ENCODE measurements at regions not wholly inside any gene's neighbourhood (a gene's known extent, or its start where the extent isn't known, plus 50 kb on each side); places are given as distances from the start of the nearest gene placed in this dataset.

DNA sequence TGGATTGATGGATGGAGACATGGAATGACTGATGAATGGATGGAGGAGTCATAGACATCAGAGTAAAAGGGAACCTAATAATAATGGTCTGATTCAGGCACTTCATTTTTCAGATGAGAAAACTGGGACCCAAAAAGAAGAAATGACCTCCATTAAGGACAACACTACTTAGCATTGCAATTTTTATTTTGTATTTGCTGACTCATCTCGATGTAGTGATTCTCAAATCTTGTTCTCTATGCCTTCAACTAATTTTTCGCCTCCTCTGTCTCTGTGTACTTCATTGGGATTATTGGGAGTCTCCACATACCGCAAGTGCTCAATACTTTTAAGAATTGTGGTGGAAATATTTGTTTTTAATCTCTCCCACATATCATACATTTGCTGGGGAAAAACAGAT is 446.2 kb upstream of the FSHR start:
- H3K9me3 ChIP-seq (ENCODE audit: insufficient read depth, low read depth, low read length): no peaks in the 10 kb centered on the region
- H3K4me1 ChIP-seq (ENCODE audit: insufficient read depth, low read length): no peaks in the 10 kb centered on the region
- no peaks in the 10 kb centered on the region for H3K36me3 ChIP-seq (ENCODE audit: insufficient read depth, low read length)
- H3K9ac ChIP-seq (ENCODE audit: low read depth, low read length): no peak overlapping the region
- no peaks in the 10 kb centered on the region for H3K27me3 ChIP-seq (ENCODE audit: insufficient read depth, low read length)
- no peak overlapping the region for H3K27ac ChIP-seq (ENCODE audit: low read depth, low read length)
- no peak overlapping the region for H3K4me3 ChIP-seq (ENCODE audit: low read length)
- WGBS: no CpG with 5 or more reads among the region's 3 CpGs

DNA sequence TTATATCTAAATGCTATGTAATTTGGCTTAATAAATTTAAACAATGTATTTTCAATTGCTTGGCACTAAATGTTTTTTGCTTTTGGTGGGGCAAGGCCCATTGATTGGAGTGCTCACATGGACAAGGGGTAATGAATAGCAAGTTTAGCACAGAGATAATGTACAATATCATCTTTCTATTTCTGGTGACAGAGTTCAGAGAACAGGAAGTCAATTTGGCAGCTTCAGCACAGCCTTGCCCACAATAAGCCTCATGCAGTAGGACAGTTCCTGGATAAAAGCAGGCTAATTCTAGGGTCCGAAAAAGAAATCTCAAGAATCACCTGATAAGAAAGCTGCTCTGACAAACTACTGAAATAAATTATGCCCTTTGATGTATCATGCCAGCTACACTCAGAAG is 443.9 kb upstream of the FSHR start:
- Histone ChIP-seq H3K9me3 (ENCODE audit: insufficient read depth, low read depth, low read length) (peaks cover 7% of the 10 kb centered on the region; the same call in 1 of the 2 replicates), H3K27me3 (ENCODE audit: insufficient read depth, low read length) (no peaks in the 10 kb centered on the region), H3K9ac (ENCODE audit: low read depth, low read length) (no peak overlapping the region), H3K27ac (ENCODE audit: low read depth, low read length) (no peak overlapping the region), H3K4me3 (ENCODE audit: low read length) (no peak overlapping the region), H3K4me1 (ENCODE audit: insufficient read depth, low read length) (no peaks in the 10 kb centered on the region), H3K36me3 (ENCODE audit: insufficient read depth, low read length) (no peaks in the 10 kb centered on the region)
- 100% methylated on average over 1 of the region's 1 CpG for WGBS

DNA sequence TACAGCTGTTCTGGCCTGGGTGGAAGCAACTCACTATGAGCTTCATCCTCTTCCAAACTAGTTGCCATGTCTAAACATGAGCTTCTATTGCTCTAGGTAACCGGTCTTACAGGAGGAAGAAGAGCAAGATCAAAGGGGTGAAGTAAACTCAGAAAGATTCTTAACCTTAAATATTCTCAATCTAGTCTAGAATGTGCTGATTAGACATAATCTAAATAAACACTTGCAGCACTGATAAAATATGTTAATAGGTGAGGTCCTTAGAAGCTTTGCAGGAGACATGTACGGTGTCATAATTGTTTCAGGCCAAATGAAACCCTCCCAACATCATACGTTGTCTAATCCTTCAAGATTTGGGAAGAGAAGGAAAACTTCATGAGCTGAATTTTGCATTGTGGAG is 431.6 kb upstream of the FSHR start:
- WGBS: 100% methylated on average over 1 of the region's 3 CpGs

DNA sequence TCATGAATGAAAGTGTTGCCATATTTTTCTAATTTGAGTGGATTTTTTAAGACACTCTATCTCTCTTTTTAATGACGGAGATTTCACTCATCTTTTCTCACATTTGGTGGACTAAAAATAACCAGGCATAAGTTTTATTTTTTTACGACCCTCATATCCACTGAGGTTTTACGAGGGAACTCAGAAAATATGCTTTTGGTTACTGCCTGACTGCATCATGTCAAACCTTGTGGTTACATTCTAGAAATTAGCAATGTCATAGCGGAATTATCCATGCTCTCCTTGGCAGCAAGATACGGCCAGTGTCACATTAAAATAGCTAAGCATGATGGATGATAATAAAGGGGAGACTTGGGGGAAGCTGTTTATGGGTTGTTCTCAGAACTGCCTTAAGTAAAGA is 428.6 kb upstream of the FSHR start:
- Histone ChIP-seq H3K4me1 (ENCODE audit: insufficient read depth, low read length) (no peaks in the 10 kb centered on the region), H3K27me3 (ENCODE audit: insufficient read depth, low read length) (no peaks in the 10 kb centered on the region), H3K36me3 (ENCODE audit: insufficient read depth, low read length) (no peaks in the 10 kb centered on the region), H3K9ac (ENCODE audit: low read depth, low read length) (no peak overlapping the region), H3K9me3 (ENCODE audit: insufficient read depth, low read depth, low read length) (no peaks in the 10 kb centered on the region), H3K4me3 (ENCODE audit: low read length) (no peak overlapping the region), H3K27ac (ENCODE audit: low read depth, low read length) (no peak overlapping the region)
- WGBS: 94% methylated on average over 5 of the region's 5 CpGs

More for the DNA sequence above, 431.6 kb upstream of the FSHR start:
- Histone ChIP-seq H3K27me3 (ENCODE audit: insufficient read depth, low read length) (no peaks in the 10 kb centered on the region), H3K9me3 (ENCODE audit: insufficient read depth, low read depth, low read length) (no peaks in the 10 kb centered on the region), H3K9ac (ENCODE audit: low read depth, low read length) (no peak overlapping the region), H3K27ac (ENCODE audit: low read depth, low read length) (no peak overlapping the region), H3K4me1 (ENCODE audit: insufficient read depth, low read length) (no peaks in the 10 kb centered on the region), H3K4me3 (ENCODE audit: low read length) (no peak overlapping the region), H3K36me3 (ENCODE audit: insufficient read depth, low read length) (no peaks in the 10 kb centered on the region)

DNA sequence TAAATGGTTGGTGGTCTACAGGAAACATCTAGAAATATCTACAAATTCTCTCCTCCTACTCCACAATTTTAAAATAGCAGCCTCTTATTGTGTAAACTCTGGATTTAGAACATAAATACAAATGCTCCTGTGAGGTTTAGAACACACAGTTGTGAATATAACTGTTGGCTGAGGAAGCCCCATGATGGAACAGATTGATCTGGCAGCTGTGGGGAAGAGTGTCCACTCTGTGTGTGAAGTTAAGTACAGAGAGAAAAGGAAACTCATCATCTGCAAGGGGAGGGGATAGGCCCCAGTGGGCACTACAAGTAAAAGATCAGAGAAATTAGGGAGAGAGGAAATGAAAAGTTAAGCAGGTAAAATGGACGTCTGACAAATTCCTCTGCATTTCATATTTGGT is 422.7 kb upstream of the FSHR start:
- WGBS: 67% methylated on average over 1 of the region's 1 CpG
- H3K9me3 ChIP-seq (ENCODE audit: insufficient read depth, low read depth, low read length): no peaks in the 10 kb centered on the region

DNA sequence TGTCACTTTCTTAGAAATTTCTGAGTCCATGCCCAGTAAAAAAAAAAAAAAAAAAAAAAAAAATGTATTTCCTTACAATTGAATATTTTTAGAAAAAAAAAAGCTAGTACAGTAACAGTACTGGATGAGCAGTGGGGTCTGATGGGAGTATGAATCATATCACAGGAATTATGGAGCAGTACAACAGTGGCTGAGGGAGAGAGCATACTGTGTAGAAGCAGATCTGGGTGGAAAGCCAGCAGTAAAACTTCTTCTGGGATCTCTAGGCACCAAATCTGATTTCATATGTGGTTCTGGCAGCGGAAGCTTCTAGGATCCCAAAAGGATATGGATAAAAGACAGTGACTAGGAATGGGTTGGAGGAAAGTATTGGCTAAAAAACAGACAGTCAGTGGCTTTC is 414.9 kb upstream of the FSHR start:
- Histone ChIP-seq H3K4me1 (ENCODE audit: insufficient read depth, low read length) (no peaks in the 10 kb centered on the region), H3K9me3 (ENCODE audit: insufficient read depth, low read depth, low read length) (no peaks in the 10 kb centered on the region), H3K4me3 (ENCODE audit: low read length) (no peak overlapping the region), H3K9ac (ENCODE audit: low read depth, low read length) (no peak overlapping the region), H3K27ac (ENCODE audit: low read depth, low read length) (no peak overlapping the region), H3K36me3 (ENCODE audit: insufficient read depth, low read length) (no peaks in the 10 kb centered on the region), H3K27me3 (ENCODE audit: insufficient read depth, low read length) (no peaks in the 10 kb centered on the region)
- 97% methylated on average over 1 of the region's 1 CpG for WGBS

More for the DNA sequence above, 422.7 kb upstream of the FSHR start:
- no peak overlapping the region for H3K9ac ChIP-seq (ENCODE audit: low read depth, low read length)
- no peak overlapping the region for H3K4me3 ChIP-seq (ENCODE audit: low read length)
- no peak overlapping the region for H3K27ac ChIP-seq (ENCODE audit: low read depth, low read length)
- no peaks in the 10 kb centered on the region for H3K27me3 ChIP-seq (ENCODE audit: insufficient read depth, low read length)
- H3K4me1 ChIP-seq (ENCODE audit: insufficient read depth, low read length): no peaks in the 10 kb centered on the region
- no peaks in the 10 kb centered on the region for H3K36me3 ChIP-seq (ENCODE audit: insufficient read depth, low read length)

DNA sequence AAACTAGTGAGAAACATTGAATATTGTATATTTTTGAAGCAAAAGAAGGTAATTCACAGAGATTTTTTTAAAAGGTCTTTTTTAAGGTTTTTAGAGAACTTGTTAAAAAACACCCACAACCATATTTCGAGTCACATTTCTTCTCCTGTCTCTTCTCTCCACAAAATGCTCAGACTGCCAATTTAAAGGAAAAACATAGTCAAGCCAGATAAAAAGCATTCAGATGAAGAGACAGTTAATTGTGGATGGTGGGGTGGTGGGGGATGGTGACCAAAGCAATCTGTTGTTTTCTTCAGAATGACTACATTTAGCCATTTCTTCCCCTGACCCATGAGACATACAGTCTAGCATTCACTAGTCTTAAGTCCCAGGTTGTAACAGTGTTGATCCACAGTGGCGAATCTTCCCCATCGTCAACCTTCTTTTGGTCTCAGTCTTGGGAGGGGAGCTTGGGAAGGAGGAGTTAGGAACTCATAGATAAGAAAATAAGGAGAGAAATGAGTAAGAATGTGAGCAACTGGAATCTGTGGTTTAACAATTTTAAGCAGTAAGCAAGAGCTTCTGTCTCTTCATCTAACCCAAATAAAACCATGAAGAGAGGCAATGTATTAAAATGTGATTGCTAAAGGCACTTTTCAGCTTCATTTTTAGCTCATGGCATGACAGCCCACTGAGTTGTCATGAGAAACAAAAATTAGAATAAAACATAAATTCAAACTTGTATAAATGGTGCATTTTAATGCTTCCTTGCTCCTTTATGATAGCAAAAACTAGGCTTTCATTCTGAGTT is 413.7 kb upstream of the FSHR start:
- Histone ChIP-seq H3K4me1 (ENCODE audit: insufficient read depth, low read length) (no peaks in the 10 kb centered on the region), H3K27ac (ENCODE audit: low read depth, low read length) (no peak overlapping the region), H3K27me3 (ENCODE audit: insufficient read depth, low read length) (no peaks in the 10 kb centered on the region), H3K36me3 (ENCODE audit: insufficient read depth, low read length) (no peaks in the 10 kb centered on the region), H3K4me3 (ENCODE audit: low read length) (no peak overlapping the region), H3K9me3 (ENCODE audit: insufficient read depth, low read depth, low read length) (no peaks in the 10 kb centered on the region), H3K9ac (ENCODE audit: low read depth, low read length) (no peak overlapping the region)
- WGBS: 93% methylated on average over 3 of the region's 3 CpGs

DNA sequence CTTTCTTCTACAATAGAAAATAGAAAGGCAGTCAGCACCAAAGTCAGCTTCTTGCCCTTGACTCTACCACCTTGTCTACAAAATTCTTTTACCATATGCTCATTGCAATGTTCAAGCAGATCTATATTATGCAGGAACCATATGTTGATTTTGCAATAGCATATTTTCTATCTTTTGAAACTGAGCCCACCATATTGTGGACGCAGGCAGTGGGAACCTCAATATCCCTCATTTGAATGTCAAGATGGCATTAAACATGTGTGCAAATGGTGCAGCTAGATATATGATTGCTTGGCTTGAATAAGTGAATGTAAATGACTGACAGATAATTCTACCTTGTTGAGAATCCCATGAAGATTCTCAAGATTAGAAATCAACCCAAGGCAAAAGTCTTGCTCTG is 412.7 kb upstream of the FSHR start:
- no peak overlapping the region for H3K27ac ChIP-seq (ENCODE audit: low read depth, low read length)
- H3K9ac ChIP-seq (ENCODE audit: low read depth, low read length): no peak overlapping the region
- no peaks in the 10 kb centered on the region for H3K9me3 ChIP-seq (ENCODE audit: insufficient read depth, low read depth, low read length)
- H3K36me3 ChIP-seq (ENCODE audit: insufficient read depth, low read length): no peaks in the 10 kb centered on the region
- H3K4me1 ChIP-seq (ENCODE audit: insufficient read depth, low read length): no peaks in the 10 kb centered on the region
- 94% methylated on average over 1 of the region's 1 CpG for whole genome bisulfite sequencing
- H3K27me3 ChIP-seq (ENCODE audit: insufficient read depth, low read length): no peaks in the 10 kb centered on the region
- no peak overlapping the region for H3K4me3 ChIP-seq (ENCODE audit: low read length)

DNA sequence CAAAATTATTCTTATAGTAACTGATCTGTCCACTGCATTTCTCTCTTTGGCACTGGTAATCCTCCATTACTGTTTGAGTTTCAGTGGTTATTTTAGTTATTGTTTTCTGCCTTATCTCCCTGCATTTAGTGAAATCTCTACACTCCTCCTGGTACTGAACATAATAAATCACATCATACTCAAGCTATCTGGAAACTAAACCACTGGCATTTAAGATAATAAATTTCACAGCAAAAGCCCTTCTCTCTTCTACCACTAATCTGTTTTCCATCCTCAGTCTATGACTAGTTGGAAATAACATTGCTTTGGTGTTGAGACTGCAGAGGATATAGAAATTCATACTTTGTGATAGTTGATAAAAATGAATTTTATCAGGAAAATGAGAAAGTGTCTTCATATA is 399.3 kb upstream of the FSHR start:
- no peaks in the 10 kb centered on the region for H3K4me1 ChIP-seq (ENCODE audit: insufficient read depth, low read length)
- H3K9me3 ChIP-seq (ENCODE audit: insufficient read depth, low read depth, low read length): no peaks in the 10 kb centered on the region
- no peak overlapping the region for H3K27ac ChIP-seq (ENCODE audit: low read depth, low read length)
- no peak overlapping the region for H3K4me3 ChIP-seq (ENCODE audit: low read length)
- H3K36me3 ChIP-seq (ENCODE audit: insufficient read depth, low read length): no peaks in the 10 kb centered on the region
- H3K9ac ChIP-seq (ENCODE audit: low read depth, low read length): no peak overlapping the region
- no peaks in the 10 kb centered on the region for H3K27me3 ChIP-seq (ENCODE audit: insufficient read depth, low read length)

DNA sequence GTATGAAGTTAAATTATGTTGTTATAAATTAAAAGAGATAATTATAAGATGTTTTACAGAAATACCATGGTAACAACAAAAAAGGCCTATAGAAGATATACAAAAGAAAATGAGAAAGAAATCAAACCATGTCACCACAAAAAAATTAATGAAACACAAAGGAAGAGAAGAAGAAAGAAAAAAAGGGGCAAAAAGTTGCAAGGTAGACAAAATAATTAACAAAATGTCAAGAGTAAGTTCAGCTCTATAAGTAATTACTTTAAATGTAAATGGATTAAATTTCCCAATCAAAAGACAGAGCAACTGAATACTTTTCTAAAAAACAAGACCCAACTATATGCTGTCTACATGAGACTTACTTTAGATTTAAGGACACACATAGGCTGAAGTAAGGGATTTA is 378.4 kb upstream of the FSHR start:
- H3K36me3 ChIP-seq (ENCODE audit: insufficient read depth, low read length): no peaks in the 10 kb centered on the region
- no peak overlapping the region for H3K4me3 ChIP-seq (ENCODE audit: low read length)
- no peak overlapping the region for H3K9ac ChIP-seq (ENCODE audit: low read depth, low read length)
- no peaks in the 10 kb centered on the region for H3K27me3 ChIP-seq (ENCODE audit: insufficient read depth, low read length)
- H3K4me1 ChIP-seq (ENCODE audit: insufficient read depth, low read length): no peaks in the 10 kb centered on the region
- H3K9me3 ChIP-seq (ENCODE audit: insufficient read depth, low read depth, low read length): peaks cover 41% of the 10 kb centered on the region
- no peak overlapping the region for H3K27ac ChIP-seq (ENCODE audit: low read depth, low read length)

DNA sequence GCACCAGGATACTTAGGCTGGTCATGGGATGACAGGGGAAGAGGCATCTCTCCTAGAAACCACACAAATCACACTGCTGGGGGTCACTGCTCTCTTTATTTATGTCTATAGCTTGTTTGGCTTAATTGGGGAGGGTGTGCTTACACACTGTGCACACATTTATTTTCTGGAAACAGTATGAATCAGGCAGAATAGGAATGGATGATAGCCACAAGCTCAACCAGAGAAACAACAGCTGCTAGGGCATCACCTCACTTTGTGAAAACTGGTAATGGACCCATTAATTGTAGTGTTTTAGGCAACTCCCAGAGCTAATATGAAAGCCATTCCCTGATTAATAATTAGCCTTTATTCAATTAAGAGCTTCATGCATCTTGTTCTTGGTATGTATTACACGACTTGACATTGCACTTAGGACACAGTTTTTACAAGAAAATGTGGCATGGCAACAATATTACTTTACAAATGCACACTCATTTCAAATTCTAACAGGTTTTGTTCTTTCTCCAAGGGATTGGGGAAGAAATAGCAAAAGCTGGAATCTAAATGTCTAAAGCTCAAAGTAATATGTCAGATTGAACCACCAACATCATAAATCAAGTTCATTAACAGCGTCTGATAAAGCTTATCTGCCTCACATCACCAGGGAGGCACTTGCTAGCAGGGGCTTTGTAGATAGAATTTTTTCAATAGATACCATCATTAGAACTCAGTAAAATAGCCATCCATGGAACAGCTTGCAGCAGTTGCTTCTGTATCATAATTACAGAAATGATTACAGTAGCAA is 361.9 kb upstream of the FSHR start:
- Histone ChIP-seq H3K36me3 (ENCODE audit: insufficient read depth, low read length) (no peaks in the 10 kb centered on the region), H3K27ac (ENCODE audit: low read depth, low read length) (no peak overlapping the region), H3K4me1 (ENCODE audit: insufficient read depth, low read length) (no peaks in the 10 kb centered on the region), H3K9ac (ENCODE audit: low read depth, low read length) (no peak overlapping the region), H3K4me3 (ENCODE audit: low read length) (no peak overlapping the region), H3K9me3 (ENCODE audit: insufficient read depth, low read depth, low read length) (no peaks in the 10 kb centered on the region), H3K27me3 (ENCODE audit: insufficient read depth, low read length) (no peaks in the 10 kb centered on the region)
- WGBS: 81% methylated on average over 2 of the region's 2 CpGs
